DOHH2 (cell line): ENCODE measurements at regions not wholly inside any gene's neighbourhood (a gene's known extent, or its start where the extent isn't known, plus 50 kb on each side); places are given as distances from the start of the nearest gene placed in this dataset.

ENCODE experiments used
- CTCF ChIP-seq: fragments of 200-600 bp; sonication (generic); IDR thresholded peaks from one replicate; pipeline ENCODE4 v1.5.1; 2014; ENCODE audit warnings: antibody characterized with exemption, mild to moderate bottlenecking, low read depth, low read length; ENCODE audit not compliant: poor library complexity, severe bottlenecking
- EZH2phosphoT487 ChIP-seq: fragments of 200-600 bp; sonication (generic); IDR thresholded peaks from 2 replicates; pipeline ENCODE4 v1.6.1; 2017; ENCODE audit warnings: borderline replicate concordance, mild to moderate bottlenecking, antibody characterized with exemption, low read length, moderate library complexity, mixed read lengths

- TF ChIP-seq CTCF (no peak), EZH2phosphoT487 (no peak)
Observed at GRCh38 chrX:98405376-98405775, 1521.7 kb downstream of the RPA4 start.
